Stomach (tissue), 8 donors: ENCODE measurements at regions not wholly inside any gene's neighbourhood (a gene's known extent, or its start where the extent isn't known, plus 50 kb on each side); places are given as distances from the start of the nearest gene placed in this dataset.

ENCODE experiments used
- DNase-seq, 2 donors: peaks; one replicate each; pipeline versions ENCODE4 v3.0.0 to v3.0.0-alpha.2; 2013 to 2019
- H3K27ac ChIP-seq, 5 donors: fragments of 200-600 bp in 4 of 5; sonication (generic) in 4 of 5; one replicate each; pipeline ENCODE4 v1.5.1; 2013 to 2019; ENCODE audit warnings: mild to moderate bottlenecking in 1 of 5, moderate library complexity in 1 of 5
- H3K27me3 ChIP-seq, 3 donors: fragments of 200-600 bp; sonication (generic); one replicate each; pipeline ENCODE4 v1.5.1; 2017 to 2019; ENCODE audit warnings: mixed run types in 1 of 3
- H3K36me3 ChIP-seq, 4 donors: fragments of 200-600 bp; sonication (generic); 1 replicate in 3 of 4; 2 replicates in 1 of 4; pipeline ENCODE4 v1.5.1; 2016 to 2019
- H3K4me1 ChIP-seq, 4 donors: fragments of 200-600 bp; sonication (generic); one replicate each; pipeline ENCODE4 v1.5.1; 2016 to 2019
- H3K4me3 ChIP-seq, 4 donors: fragments of 200-600 bp; sonication (generic) in 3 of 4; one replicate each; pipeline ENCODE4 v1.5.1; 2016 to 2019; ENCODE audit warnings: mild to moderate bottlenecking in 1 of 4
- H3K9me3 ChIP-seq, 4 donors: fragments of 200-600 bp; sonication (generic); one replicate each; pipeline ENCODE4 v1.5.1; 2016 to 2019
- EP300 ChIP-seq: sonication (generic); formaldehyde crosslinking; IDR thresholded peaks from one replicate; pipeline ENCODE4 v1.6.1; 2017; ENCODE audit warnings: antibody characterized with exemption
- POLR2A ChIP-seq, 4 donors: fragments of 450-650 bp; IDR thresholded peaks; one replicate each; pipeline ENCODE4 v1.6.1; 2016; ENCODE audit warnings: antibody characterized with exemption in 4 of 4, control low read depth in 2 of 4, mild to moderate bottlenecking in 1 of 4, moderate library complexity in 1 of 4
- POLR2AphosphoS5 ChIP-seq, 3 donors: sonication (generic); formaldehyde crosslinking; IDR thresholded peaks; one replicate each; pipeline ENCODE4 v1.6.1; 2016; ENCODE audit warnings: antibody characterized with exemption in 3 of 3
- WGBS, 5 donors: extraction: QIAGEN DNeasy Blood & Tissue Kit in 3 of 5; methylation state at CpG; one replicate each; pipeline versions ENCODE4 v1.1.5 to v1.1.7; 2013 to 2018; 5-methylcytosine and 5-hydroxymethylcytosine counted together
- intact Hi-C: fragments of 100-400 bp; cut with DNase I; formaldehyde crosslinking; loops from one replicate; pipeline ENCODE4 v1.15.1; 2023; ENCODE audit warnings: low total_unique reads
- TF ChIP-seq, protein P1 (sequence below), 7 experiments: fragments of 450-650 bp in 4 of 7; fragments of 200-600 bp in 3 of 7; sonication (generic) in 3 of 7; IDR thresholded peaks; one replicate each; pipeline ENCODE4 v1.5.1; 2016 to 2019; ENCODE audit warnings: antibody characterized with exemption in 7 of 7, control low read depth in 2 of 7, mild to moderate bottlenecking in 1 of 7
- donor health status: healthy with polysubstance abuse.
- donor health status: Bipolar disorder and iron deficiency.
- donor health status: healthy.

DNA sequence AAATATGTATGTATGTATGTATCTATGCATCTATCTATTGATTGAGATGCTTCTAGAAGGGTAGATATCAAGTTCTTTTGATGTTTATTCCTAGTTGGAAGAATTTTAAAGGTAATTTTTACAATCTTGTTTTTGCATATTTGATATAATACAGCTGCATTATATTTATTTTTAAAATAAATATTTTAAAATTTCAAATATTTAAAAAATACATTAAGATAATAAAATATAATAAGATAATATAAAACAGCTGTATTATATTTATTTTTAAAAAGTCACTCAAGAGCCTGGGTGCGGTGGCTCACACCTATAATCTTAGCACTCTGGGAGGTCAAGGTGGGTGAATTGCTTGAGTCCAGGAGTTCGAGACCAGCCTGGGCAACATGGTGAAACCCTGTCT lies 92.5 kb downstream of the LIPG start:
- WGBS, 5 donors = 89 to 93% (median 92%) methylated on average over 2 of the region's 2 CpGs
- Histone ChIP-seq H3K4me3 (no peak overlapping the region), H3K27ac (no peak overlapping the region), H3K36me3 (no peaks in the 10 kb centered on the region), H3K9me3 (no peaks in the 10 kb centered on the region), H3K4me1 (peaks cover 0 to 10% (median 4%) of the 10 kb centered on the region in 4 donors), H3K27me3 (no peaks in the 10 kb centered on the region)
- intact Hi-C loops = no loop called here
- DNase-seq = no peak
- TF ChIP-seq POLR2A (IDR thresholded peaks at IDR 0.05) (no peak), EP300 (no peak), POLR2AphosphoS5 (IDR thresholded peaks at IDR 0.05) (no peak)
- TF ChIP-seq, protein P1, sequence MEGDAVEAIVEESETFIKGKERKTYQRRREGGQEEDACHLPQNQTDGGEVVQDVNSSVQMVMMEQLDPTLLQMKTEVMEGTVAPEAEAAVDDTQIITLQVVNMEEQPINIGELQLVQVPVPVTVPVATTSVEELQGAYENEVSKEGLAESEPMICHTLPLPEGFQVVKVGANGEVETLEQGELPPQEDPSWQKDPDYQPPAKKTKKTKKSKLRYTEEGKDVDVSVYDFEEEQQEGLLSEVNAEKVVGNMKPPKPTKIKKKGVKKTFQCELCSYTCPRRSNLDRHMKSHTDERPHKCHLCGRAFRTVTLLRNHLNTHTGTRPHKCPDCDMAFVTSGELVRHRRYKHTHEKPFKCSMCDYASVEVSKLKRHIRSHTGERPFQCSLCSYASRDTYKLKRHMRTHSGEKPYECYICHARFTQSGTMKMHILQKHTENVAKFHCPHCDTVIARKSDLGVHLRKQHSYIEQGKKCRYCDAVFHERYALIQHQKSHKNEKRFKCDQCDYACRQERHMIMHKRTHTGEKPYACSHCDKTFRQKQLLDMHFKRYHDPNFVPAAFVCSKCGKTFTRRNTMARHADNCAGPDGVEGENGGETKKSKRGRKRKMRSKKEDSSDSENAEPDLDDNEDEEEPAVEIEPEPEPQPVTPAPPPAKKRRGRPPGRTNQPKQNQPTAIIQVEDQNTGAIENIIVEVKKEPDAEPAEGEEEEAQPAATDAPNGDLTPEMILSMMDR (IDR thresholded peaks at IDR 0.05) = no peak

DNA sequence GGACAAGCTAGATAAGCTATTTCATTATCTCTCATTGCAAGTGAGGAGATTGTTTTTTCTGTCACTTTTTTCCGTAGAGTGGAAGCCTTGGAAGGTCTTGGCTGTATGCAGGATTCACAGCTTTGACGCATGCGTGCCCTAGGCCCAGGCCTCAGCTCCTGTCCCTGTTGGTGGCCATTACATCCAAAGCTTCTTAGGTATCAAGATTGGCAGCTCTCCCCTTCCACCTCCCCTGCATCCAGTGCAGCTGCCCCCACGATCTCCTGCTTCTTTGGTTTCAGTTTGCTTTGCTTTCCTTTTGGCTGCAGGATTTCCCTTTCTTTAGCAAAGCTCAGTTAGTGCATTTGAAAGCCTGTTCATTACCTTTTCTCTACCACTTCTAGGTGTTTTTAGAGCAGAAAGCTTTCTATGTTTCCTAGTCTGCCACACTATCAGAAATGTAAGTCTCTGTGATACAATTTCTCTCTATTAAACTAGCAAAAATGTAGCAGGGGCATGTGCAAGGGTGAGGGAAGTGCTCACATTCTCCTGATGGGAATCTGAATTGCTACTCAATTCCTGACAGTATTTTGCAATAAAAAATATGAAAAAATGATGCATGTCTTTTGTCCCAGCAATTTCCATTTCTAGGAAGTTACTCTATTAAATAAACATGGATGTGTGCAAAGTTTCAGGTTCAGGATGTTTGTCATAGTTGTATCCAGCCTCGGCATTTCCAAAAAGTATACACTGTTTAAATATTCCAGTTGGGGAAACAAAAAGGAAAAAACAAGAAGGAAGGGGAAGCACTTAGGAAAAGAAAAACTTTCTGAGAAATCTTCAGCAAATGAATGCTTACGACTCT lies 91.2 kb downstream of the LIPG start:
- Histone ChIP-seq H3K27me3 (no peaks in the 10 kb centered on the region), H3K9me3 (no peaks in the 10 kb centered on the region), H3K4me3 (no peak overlapping the region), H3K4me1 (peaks cover 0 to 13% (median 5%) of the 10 kb centered on the region in 4 donors), H3K36me3 (no peaks in the 10 kb centered on the region), H3K27ac (peak overlapping the region in 3 of 5 donors; percentile 8 to 45 (median 43))
- DNase-seq = no peak
- WGBS, 5 donors = 54 to 70% (median 56%) methylated on average over 6 of the region's 6 CpGs
- TF ChIP-seq POLR2AphosphoS5 (IDR thresholded peaks at IDR 0.05) (peak in 1 of 3 donors; percentile 2), POLR2A (IDR thresholded peaks at IDR 0.05) (no peak)
- intact Hi-C loops = no loop called here

DNA sequence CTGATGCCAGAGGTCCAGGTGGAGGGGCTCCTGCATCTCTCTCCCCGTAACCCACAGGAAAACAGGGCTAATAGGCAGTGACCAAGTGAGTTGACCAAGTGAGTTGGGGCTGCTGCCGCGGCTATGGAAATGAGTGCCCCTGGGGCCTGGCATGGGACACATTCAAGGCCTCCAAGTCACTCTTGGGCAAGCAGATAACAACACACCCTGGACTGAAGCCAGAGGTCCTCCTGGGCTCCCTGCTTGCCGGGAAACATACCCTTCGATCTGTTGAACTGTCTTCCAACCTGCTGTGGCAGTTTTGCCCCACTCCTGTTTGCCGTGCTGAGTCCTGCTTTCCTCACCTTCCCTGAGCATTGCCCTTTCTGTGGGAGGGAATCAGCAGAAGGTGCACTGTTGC lies 89.2 kb downstream of the LIPG start:
- Histone ChIP-seq H3K36me3 (no peaks in the 10 kb centered on the region), H3K27ac (no peak overlapping the region), H3K9me3 (no peaks in the 10 kb centered on the region), H3K4me1 (peaks cover 0 to 33% (median 13%) of the 10 kb centered on the region in 4 donors), H3K4me3 (no peak overlapping the region), H3K27me3 (no peaks in the 10 kb centered on the region)
- 70 to 78% (median 73%) methylated on average over 3 to 6 of the region's 6 CpGs for WGBS, 5 donors
- TF ChIP-seq EP300 (no peak), POLR2A (IDR thresholded peaks at IDR 0.05) (no peak), POLR2AphosphoS5 (IDR thresholded peaks at IDR 0.05) (no peak)
- TF ChIP-seq, protein P1 (IDR thresholded peaks at IDR 0.05) = no peak
- intact Hi-C loops = no loop called here
- peak in 1 of 2 donors; percentile 11 for DNase-seq

DNA sequence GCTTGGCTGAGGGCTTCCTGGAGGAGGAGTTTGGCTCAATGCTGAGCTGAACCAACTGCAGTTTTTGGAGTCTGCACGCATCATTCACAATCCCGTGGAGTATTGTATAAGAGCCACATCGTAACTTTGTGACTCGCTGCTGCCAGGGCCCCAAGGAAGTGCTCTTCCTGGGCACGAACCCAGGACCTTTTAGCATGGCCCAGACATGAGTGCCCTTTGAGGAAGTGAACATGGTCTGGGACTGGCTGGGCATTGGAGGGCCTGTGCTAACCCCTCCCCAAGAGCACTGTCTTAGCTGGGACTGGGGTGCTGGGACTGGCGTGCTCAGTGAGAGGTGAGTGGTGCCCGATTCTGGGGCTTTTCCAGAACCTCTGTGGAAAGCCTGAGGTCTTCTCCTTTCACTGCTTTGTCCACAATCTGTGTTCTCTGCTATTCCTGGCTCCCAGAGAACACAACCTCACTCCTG lies 88.6 kb downstream of the LIPG start:
- Histone ChIP-seq H3K36me3 (no peaks in the 10 kb centered on the region), H3K9me3 (no peaks in the 10 kb centered on the region), H3K27ac (no peak overlapping the region), H3K4me3 (no peak overlapping the region), H3K27me3 (no peaks in the 10 kb centered on the region), H3K4me1 (peaks cover 0 to 35% (median 13%) of the 10 kb centered on the region in 4 donors)
- DNase-seq = peak in 1 of 2 donors; percentile 14
- TF ChIP-seq, protein P1 (IDR thresholded peaks at IDR 0.05) = no peak
- no peak for TF ChIP-seq POLR2A (IDR thresholded peaks at IDR 0.05)
- TF ChIP-seq POLR2AphosphoS5 (IDR thresholded peaks at IDR 0.05) = no peak
- TF ChIP-seq EP300 = no peak
- WGBS, 5 donors = 84 to 88% (median 85%) methylated on average over 7 of the region's 7 CpGs
- intact Hi-C loops = no loop called here

DNA sequence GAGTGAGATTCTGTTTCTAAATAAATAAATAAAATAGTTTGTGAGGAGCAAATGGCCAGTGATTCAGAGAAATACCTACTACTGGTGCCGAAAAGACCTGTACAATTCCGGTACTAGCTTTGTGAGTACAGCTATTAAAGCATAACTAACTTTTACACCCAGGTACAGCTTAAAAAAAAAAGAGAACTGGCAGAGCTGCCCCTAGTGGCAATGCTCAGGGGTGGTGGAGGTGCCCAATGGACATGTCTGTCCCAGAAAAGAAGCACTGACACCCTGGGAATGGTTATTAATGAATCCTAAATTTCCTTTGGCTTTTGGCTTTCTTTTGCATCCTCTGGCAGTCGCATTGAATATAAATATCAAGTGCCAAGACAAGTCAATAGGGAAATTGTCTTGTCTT lies 87.0 kb downstream of the LIPG start:
- Histone ChIP-seq H3K9me3 (no peaks in the 10 kb centered on the region), H3K27me3 (no peaks in the 10 kb centered on the region), H3K36me3 (no peaks in the 10 kb centered on the region), H3K4me1 (peaks cover 0 to 35% (median 13%) of the 10 kb centered on the region in 4 donors), H3K4me3 (no peak overlapping the region), H3K27ac (peak overlapping the region in 4 of 5 donors; percentile 48 to 79 (median 56))
- no peak for TF ChIP-seq POLR2A (IDR thresholded peaks at IDR 0.05)
- TF ChIP-seq EP300 = no peak
- TF ChIP-seq, protein P1 (IDR thresholded peaks at IDR 0.05) = no peak
- TF ChIP-seq POLR2AphosphoS5 (IDR thresholded peaks at IDR 0.05) = no peak
- WGBS, 5 donors = 67 to 93% (median 83%) methylated on average over 3 of the region's 3 CpGs
- no peak for DNase-seq
- intact Hi-C loops = no loop called here
